ENCODE measurements at regions not wholly inside any gene's neighbourhood (a gene's known extent, or its start where the extent isn't known, plus 50 kb on each side); places are given as distances from the start of the nearest gene placed in this dataset.
"Not testable (repeated sequence)": the region's sequence is repeated elsewhere in the genome, so short reads cannot be mapped to it uniquely, and the experiment has no call there.

DNA sequence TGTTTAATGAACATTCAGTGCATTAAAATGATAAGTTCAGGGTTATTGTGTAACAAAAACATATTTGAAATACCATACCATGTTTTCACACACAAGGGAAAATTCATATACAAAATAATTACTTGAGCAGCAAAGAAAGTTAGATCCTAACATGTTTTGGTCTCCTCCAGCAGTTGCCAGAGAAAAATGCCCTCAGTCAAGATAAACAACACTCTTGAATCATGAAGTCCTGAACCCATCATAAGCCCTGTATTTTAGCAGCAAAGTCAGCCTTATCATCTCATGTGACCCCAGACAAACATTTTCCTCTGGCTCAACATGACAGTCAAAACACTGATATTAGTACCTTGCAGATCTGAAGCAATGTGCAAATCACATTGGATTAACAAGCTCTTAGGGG, 1541.1 kb upstream of the WWC1 start:
- no peak for DNase-seq

DNA sequence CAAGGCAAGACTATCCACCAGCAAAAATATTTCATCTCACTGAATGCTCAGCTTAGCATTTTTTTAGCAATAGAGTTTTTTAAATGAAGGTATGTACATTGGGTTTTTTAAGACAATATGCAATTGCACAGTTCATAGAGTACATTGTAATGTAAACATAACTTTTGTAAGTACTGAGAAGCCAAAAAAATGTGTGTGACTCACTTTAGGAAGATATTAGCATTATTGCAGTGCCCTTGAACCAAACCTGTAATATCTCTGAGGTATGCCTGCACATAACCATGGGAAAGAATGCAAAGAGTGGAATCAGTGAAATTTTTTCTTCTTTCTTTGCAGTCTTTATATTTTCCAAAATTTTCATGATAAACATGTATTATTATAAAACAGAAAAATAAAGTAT, 1533.3 kb upstream of the WWC1 start:
- no peak for DNase-seq

DNA sequence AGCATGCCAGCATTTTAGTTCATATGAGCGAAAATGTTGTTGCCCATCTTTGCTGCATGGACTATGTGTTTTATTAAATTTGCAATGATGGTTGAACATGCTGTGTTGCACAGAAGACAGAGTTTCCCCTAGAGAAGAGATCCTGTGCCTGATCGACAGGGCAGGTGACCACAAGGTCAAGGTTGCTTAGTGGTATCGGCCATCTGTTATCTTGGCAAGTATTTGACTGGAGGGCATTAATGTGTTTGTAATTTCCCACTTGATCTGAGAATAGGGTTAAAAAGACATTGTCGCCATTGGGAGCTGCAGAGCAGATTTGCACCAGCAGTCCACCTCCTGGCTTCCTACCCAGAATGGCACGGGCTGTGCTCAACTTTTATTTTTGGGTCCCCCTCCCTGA, 1523.6 kb upstream of the WWC1 start:
- no peak for DNase-seq

- DNase-seq = no peak
Measured at GRCh38 chr5:166768536-166768935, 1522.9 kb upstream of the WWC1 start.

DNA sequence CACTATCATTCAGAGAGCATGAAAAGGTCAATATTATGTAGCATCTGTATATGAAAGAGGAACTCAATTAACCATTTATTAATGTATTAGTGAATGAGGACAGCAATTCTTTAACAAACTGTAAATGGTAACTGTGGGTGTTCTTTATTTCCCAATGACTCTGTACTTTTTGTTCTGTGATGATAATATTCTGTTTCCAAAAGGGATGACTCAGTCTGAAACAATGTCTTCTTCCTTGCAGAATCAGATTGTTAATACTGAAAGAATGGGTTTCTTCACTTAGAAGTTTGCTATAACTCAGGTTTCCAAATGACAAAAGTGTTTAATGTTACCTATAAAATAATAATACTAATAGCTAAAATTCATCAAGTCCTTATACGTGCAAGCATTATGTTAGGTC, 1518.7 kb upstream of the WWC1 start:
- no peak for DNase-seq

DNA sequence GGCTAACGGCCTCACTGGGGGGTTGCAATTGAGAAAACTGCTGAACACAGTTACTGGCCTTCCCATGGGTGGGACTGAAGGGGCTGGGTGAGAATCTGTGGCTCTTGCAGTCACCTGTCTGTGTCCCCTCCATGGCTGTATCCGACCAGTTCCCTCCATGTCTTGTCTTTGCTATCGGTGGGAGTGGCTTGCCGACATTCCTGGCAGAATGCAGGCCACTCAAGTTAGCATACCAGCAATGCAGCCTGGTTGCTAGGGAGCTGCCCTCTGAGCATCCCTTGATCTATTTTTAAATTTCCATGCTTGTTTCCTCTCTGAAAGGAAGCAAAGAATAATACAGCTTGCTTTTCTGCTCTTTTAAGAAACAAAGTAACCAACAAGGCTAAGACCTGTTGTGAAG, 1509.7 kb upstream of the WWC1 start:
- DNase-seq = no peak

- no peak for DNase-seq
Measured at GRCh38 chr5:166784545-166785078, 1506.8 kb upstream of the WWC1 start.

DNA sequence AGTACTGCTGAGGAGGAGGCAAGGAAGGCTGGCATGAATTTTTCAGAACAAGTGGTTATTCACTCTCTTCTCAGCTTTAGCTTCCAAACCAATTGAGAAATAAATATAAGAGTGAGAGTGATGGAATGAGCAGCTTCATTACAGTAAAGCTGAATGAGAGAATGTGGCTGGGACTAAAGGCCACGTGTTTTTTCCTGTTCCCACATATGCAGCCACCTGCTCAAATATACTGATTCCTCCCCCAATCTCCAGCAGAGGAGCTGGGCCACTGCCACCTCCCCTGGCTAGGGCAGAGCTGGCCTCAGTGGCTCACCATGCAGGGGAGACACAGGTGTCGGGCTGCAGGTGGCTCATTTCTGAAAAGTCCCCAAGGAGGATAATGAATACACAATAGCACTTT, 1505.3 kb upstream of the WWC1 start:
- no peak for DNase-seq

DNA sequence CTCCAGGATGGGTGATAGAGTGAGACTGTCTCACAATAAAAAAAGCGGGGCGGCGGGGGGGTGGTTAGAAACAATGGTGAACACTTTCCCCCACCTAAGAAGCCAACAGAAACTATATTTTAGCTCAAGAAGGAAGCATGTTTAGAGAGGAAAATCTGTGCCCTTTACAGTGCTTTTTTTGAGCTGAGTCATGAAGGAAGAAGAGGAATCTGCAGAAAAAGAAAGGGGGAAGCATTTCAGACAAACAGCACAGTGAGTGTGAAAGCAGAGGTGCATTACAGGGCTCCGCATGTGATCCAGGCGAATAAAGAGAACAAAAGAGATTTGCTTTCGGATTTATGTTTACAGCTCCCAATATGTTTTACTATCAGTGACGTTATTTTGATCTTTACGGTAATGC, 1504.6 kb upstream of the WWC1 start:
- DNase-seq = no peak

- no peak for DNase-seq
Measured at GRCh38 chr5:166788050-166788449, 1503.4 kb upstream of the WWC1 start.

DNA sequence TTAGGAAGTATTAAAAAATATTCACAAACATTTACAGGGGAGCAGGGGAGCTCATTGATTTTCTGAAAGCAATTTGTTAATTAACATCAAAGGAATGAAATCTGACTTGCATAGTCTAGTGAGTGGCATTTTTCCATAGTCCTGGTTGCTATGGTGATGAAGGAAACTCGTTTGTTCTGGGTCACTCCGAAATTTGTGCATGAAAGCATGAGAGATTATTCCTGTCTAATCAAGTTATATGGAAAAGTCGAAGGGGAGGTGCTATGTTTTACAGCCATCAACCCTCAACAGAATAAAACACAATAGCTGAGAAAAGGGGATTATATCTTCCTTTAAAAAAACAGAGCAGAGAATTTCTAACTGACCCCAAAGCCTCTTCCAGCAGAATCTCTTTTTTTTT, 1495.7 kb upstream of the WWC1 start:
- DNase-seq = no peak

DNA sequence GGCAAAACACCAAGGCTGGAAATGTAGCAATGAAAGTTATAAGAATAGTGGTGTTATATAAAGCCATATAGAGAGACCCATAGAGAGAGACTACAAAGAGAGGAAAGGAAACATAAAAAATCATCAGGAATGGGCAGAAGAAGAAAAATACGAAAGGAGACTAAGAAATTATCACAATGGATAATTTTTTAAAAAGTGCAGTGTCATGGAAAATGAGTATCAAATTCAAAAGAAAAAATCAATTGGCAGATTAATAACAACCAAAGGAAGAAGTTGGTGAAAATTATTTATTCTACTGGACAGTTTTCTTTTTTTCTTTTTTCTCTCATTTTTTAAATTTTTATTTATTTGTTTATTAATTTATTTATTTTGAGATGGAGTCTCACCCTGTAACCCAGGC, 1488.4 kb upstream of the WWC1 start:
- no peak for DNase-seq

GRCh38 chr5:166804223-166804622, 1487.2 kb upstream of the WWC1 start:
- DNase-seq = not testable (repeated sequence)

DNA sequence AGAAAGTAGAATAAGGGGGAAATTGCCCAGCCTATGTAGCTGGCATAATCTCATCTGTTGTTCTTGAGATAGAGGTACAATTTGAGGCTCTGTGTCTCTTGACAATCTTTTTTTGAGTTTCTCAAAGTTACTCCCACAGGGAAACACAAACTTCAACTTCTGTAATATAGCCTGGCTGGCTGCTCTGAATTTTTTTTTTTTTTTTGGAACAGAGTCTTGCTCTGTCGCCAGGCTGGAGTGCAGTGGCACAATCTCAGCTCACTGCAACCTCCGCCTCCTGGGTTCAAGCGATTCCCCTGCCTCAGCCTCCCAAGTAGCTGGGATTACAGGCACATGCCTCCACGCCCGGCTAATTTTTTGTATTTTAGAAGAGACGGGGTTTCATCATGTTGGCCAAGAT, 1486.8 kb upstream of the WWC1 start:
- DNase-seq = not testable (repeated sequence)

DNA sequence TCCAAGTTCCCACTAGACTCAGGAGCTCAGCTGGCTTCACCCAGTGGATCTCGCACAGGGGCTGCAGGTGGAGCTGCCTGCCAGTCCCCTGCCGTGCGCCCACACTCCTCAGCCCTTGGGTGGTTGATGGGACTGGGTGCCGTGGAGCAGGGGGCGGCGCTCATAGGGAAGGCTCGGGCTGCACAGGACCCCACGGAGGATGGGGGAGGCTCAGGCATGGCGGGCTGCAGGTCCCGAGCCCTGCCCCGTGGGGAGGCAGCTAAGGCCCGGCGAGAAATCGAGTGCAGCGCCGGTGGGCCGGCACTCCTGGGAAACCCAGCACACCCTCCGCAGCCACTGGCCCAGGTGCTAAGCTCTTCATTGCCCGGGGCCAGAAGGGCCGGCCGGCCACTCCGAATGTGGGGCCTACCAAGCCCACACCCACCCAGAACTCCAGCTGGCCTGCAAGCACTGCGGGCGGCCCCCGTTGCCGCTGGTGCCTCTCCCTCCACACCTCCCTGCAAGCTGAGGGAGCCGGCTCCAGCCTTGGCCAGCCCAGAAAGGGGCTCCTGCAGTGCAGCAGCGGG, 1481.3 kb upstream of the WWC1 start:
- DNase-seq = not testable (repeated sequence)

DNA sequence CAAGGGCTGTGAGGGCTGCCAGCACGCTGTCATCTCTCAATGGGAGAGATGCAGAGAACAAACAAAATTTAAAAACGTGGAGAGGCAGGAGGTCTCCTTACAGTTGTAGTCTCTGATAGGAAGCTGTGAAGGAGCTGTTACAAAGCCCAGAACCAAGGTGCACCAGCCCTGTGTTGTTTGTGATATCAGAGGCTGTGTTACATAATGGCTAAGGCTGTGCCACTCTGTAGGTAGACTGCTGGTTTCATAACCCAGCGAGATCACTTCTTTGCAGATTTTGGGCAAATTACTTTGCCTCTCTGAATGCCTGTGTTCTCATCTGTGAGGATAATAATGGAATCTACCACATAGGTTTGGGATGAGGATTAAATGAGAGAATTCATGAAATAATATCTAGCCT, 1480.7 kb upstream of the WWC1 start:
- no peak for DNase-seq

DNA sequence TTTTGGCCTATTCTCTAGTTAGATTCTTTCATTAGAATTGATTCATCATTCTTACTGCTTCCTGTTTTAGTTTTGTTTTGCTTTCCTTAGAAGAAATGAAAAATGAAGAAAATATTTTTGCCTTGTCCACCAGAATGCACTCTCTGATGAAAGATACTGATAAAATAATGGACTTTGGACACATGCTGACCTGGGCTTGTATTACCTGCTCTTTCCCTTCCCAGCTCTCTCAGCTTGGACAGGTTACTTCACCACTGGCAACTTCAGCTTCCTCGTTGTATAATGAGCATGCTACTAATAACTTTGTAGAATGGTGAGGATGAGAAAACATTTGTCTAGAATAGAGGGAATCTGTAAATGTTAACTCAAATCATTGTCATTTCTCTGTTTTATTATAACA, 1468.1 kb upstream of the WWC1 start:
- no peak for DNase-seq

DNA sequence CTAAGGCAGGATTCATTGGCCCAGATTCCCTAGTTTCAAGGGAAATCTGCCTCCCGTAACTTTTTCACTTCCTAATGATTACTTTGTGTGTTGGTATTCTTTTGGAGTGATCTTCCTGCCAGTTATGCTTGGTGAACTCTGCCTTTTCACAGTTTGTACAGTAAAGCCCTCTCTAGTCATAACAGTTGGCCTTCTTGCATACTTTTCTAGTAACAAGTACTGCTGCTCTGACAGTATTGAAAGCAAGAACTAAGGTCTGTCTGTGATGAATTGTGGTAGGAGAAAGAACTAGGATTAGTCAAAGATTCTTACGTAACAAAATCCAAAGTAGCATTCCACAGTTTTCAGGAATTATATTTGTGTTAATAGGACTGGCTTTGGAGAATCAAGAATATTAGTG, 1457.2 kb upstream of the WWC1 start:
- no peak for DNase-seq

GRCh38 chr5:166845044-166845443, 1446.4 kb upstream of the WWC1 start:
- no peak for DNase-seq

GRCh38 chr5:166856791-166857190, 1434.7 kb upstream of the WWC1 start:
- DNase-seq = no peak

DNA sequence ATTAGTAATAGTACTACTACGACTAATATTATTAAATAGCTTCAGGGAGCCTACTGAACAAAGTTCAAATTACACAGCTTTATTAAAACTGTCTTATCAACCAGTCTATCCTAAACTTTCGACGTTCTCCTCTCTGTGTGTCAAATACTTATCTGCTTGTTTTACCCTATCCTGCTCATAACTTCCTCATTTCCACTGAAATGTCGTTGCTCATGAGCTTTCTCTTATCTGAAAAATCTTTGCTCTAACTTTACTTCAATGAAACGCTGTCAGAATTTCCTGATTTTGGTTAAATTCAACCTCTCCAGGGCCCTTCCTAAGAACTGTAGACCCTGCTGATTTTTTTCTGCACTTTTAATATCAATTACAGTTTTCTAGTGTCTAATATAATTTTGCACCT, 1431.0 kb upstream of the WWC1 start:
- no peak for DNase-seq

DNA sequence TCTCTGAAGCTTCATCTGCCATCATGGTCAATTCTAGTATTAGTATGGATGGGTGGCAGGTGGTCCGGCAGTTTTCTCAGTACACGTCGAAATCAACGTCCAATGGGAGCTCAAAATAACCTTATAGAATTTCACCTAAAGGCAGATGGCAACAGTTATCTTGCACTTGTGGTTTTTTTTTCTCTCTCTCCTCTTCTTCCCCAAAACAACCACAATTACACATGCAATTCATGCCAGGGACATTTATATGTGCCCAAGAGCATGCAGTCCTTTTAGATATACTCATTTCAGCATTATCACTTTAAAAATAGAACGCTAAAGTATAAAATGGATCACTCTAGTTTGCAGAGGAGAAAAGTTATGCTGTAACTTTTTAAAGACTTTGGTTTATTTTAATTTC, 1428.9 kb upstream of the WWC1 start:
- DNase-seq = no peak

DNA sequence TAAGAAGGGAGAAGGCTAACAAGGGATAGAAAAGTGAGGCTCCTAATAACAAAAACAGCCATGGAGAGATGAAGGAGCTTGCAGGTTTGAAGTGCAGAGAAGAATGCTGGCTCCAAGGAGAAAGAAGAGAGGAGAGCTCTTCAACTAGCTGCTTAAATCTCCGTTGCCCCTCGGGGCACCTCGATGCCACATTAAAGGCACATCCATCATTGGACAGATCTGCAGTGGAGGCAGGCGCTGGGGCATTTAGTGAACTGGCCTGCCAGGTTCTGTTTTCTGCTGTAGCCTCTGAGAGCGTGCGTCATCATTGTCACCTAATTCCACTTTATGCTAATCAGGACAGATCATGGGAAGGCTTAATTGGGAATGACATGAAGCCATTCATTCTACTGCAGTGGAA, 1426.2 kb upstream of the WWC1 start:
- DNase-seq = no peak

GRCh38 chr5:166880456-166880855, 1411.0 kb upstream of the WWC1 start:
- DNase-seq = no peak

- DNase-seq = no peak
Measured at GRCh38 chr5:166881802-166882201, 1409.6 kb upstream of the WWC1 start.

- DNase-seq = no peak
Measured at GRCh38 chr5:166883016-166883415, 1408.4 kb upstream of the WWC1 start.

Measured in stimulated activated CD4-positive, alpha-beta T cell treated with anti-CD3 and anti-CD28 coated beads, Interleukin-2, amount 100 ng/mL, for 48 hours (primary cell).